Activated CD4-positive, alpha-beta T cell treated with anti-CD3 and anti-CD28 coated beads for 36 hours (primary cell): ENCODE measurements at regions not wholly inside any gene's neighbourhood (a gene's known extent, or its start where the extent isn't known, plus 50 kb on each side); places are given as distances from the start of the nearest gene placed in this dataset.

Experiments used
- ATAC-seq: fragments of 200-7000 bp; cut with Tn5 transposase; one replicate; pipeline ENCODE4 v1.10.0; 2021; ENCODE audit warnings: mild to moderate bottlenecking, moderate library complexity
- CTCF ChIA-PET: fragments of 350-600 bp; sonication (Branson Sonifier 250); formaldehyde crosslinking; loops from one replicate; lab custom pipeline; 2021; ENCODE audit warnings: antibody characterized with exemption; lab: Charles Lee
- POLR2A ChIA-PET: fragments of 350-600 bp; sonication (Branson Sonifier 250); formaldehyde crosslinking; loops from one replicate; lab custom pipeline; 2021; ENCODE audit warnings: antibody characterized with exemption, inconsistent platforms; lab: Charles Lee
- DNase-seq: peaks from one replicate; pipeline ENCODE4 v3.0.0-alpha.2; 2020
- H3K27ac Mint-ChIP-seq: one replicate; pipeline ENCODE4 v1.8.0; 2021; ENCODE audit warnings: mixed read lengths
- H3K27me3 Mint-ChIP-seq: one replicate; pipeline ENCODE4 v1.8.0; 2021; ENCODE audit warnings: mixed read lengths
- H3K36me3 Mint-ChIP-seq: one replicate; pipeline ENCODE4 v1.8.0; 2021; ENCODE audit warnings: low read depth, mixed read lengths
- H3K4me1 Mint-ChIP-seq: one replicate; pipeline ENCODE4 v1.8.0; 2021; ENCODE audit warnings: mixed read lengths
- H3K4me3 Mint-ChIP-seq: one replicate; pipeline ENCODE4 v1.8.0; 2021; ENCODE audit warnings: mild to moderate bottlenecking, moderate library complexity, mixed read lengths
- H3K9me3 Mint-ChIP-seq: one replicate; pipeline ENCODE4 v1.8.0; 2021; ENCODE audit warnings: low read depth, mixed read lengths
- intact Hi-C, 2 experiments: fragments of 100-400 bp; cut with DNase I in 1 of 2; cut with micrococcal nuclease in 1 of 2; formaldehyde crosslinking; loops; one replicate each; pipeline versions ENCODE4 v1.14.2 to v1.15.1; 2022 to 2024; cut with DNase I, micrococcal nuclease

GRCh38 chr5:57902095-57902494, 419.5 kb upstream of the ACTBL2 start:
- no peak for ATAC-seq
- ChIA-PET POLR2A (no interaction called here), CTCF (no interaction called here)
- H3K27me3 Mint-ChIP-seq = peaks cover 3% of the 10 kb centered on the region
- H3K4me3 Mint-ChIP-seq = no peak overlapping the region
- DNase-seq = no peak
- intact Hi-C loops = no loop called here
- H3K36me3 Mint-ChIP-seq = no peaks in the 10 kb centered on the region
- H3K4me1 Mint-ChIP-seq = no peaks in the 10 kb centered on the region
- H3K27ac Mint-ChIP-seq = no peak overlapping the region
- no peaks in the 10 kb centered on the region for H3K9me3 Mint-ChIP-seq

GRCh38 chr5:57900381-57900944, 417.9 kb upstream of the ACTBL2 start:
- Mint-ChIP-seq H3K9me3 (no peaks in the 10 kb centered on the region), H3K4me3 (no peak overlapping the region), H3K27me3 (peaks cover 3% of the 10 kb centered on the region), H3K27ac (no peak overlapping the region), H3K36me3 (no peaks in the 10 kb centered on the region), H3K4me1 (no peaks in the 10 kb centered on the region)
- no peak for DNase-seq
- intact Hi-C loops = no loop called here
- ATAC-seq = no peak
- ChIA-PET CTCF (interaction anchor here (1.0 kb wide), 2 partner anchors 10 to 743 kb away, joined by 3 read pairs; no protein-coding TSS in a partner anchor), POLR2A (no interaction called here)

GRCh38 chr5:57896576-57896975, 414.0 kb upstream of the ACTBL2 start:
- intact Hi-C loops = no loop called here
- ChIA-PET POLR2A (interaction anchor here (0.6 kb wide), 1 partner anchor 983 kb away, joined by 4 read pairs; no protein-coding TSS in a partner anchor), CTCF (no interaction called here)
- H3K9me3 Mint-ChIP-seq = no peaks in the 10 kb centered on the region
- no peaks in the 10 kb centered on the region for H3K36me3 Mint-ChIP-seq
- DNase-seq (no peak), ATAC-seq (no peak)
- H3K27me3 Mint-ChIP-seq = peaks cover 1% of the 10 kb centered on the region
- H3K27ac Mint-ChIP-seq = no peak overlapping the region
- no peak overlapping the region for H3K4me3 Mint-ChIP-seq
- H3K4me1 Mint-ChIP-seq = no peaks in the 10 kb centered on the region

DNA sequence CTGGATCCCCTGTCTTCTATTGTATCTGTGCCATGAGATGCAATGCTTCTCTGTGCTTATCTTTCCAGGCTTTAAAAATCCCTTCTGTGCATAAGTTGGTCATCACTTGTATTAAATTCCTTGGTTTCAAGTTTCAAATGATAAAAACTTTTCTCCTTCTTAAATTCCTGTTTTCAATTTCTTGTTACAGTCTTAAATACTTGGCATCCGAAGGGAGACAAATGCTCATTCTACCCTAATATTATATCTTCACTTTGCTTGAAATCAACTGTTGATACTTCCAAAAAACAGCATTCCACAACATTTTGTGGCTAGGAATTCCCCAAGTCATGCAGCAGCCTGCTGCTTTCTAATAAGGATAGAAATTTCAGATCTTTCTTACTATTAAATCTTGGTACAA, 413.2 kb upstream of the ACTBL2 start:
- H3K27me3 Mint-ChIP-seq = peaks cover 1% of the 10 kb centered on the region
- DNase-seq (no peak), ATAC-seq (no peak)
- no peaks in the 10 kb centered on the region for H3K4me1 Mint-ChIP-seq
- no peak overlapping the region for H3K4me3 Mint-ChIP-seq
- H3K36me3 Mint-ChIP-seq = no peaks in the 10 kb centered on the region
- CTCF ChIA-PET = no interaction called here
- no peaks in the 10 kb centered on the region for H3K9me3 Mint-ChIP-seq
- H3K27ac Mint-ChIP-seq = no peak overlapping the region
- intact Hi-C loops = no loop called here
- POLR2A ChIA-PET = no interaction called here

GRCh38 chr5:57893926-57894325, 411.3 kb upstream of the ACTBL2 start:
- H3K4me3 Mint-ChIP-seq = no peak overlapping the region
- H3K4me1 Mint-ChIP-seq = no peaks in the 10 kb centered on the region
- no peak for DNase-seq
- intact Hi-C loops = no loop called here
- ATAC-seq = no peak
- H3K9me3 Mint-ChIP-seq = no peaks in the 10 kb centered on the region
- H3K36me3 Mint-ChIP-seq = no peaks in the 10 kb centered on the region
- ChIA-PET CTCF (no interaction called here), POLR2A (no interaction called here)
- peaks cover 1% of the 10 kb centered on the region for H3K27me3 Mint-ChIP-seq
- no peak overlapping the region for H3K27ac Mint-ChIP-seq

GRCh38 chr5:57891443-57891842, 408.8 kb upstream of the ACTBL2 start:
- Mint-ChIP-seq H3K27ac (no peak overlapping the region), H3K9me3 (no peaks in the 10 kb centered on the region), H3K4me1 (no peaks in the 10 kb centered on the region), H3K4me3 (no peak overlapping the region), H3K27me3 (peaks cover 3% of the 10 kb centered on the region), H3K36me3 (no peaks in the 10 kb centered on the region)
- CTCF ChIA-PET = interaction anchor here (1.7 kb wide), 1 partner anchor 10 kb away, joined by 6 read pairs; no protein-coding TSS in a partner anchor
- POLR2A ChIA-PET = no interaction called here
- intact Hi-C loops = no loop called here
- DNase-seq (no peak), ATAC-seq (no peak)

GRCh38 chr5:57889558-57889957, 406.9 kb upstream of the ACTBL2 start:
- Mint-ChIP-seq H3K36me3 (no peaks in the 10 kb centered on the region), H3K27me3 (peaks cover 2% of the 10 kb centered on the region), H3K4me3 (no peak overlapping the region), H3K9me3 (no peaks in the 10 kb centered on the region), H3K4me1 (no peaks in the 10 kb centered on the region), H3K27ac (no peak overlapping the region)
- ChIA-PET CTCF (interaction anchor here (0.5 to 1.7 kb wide), 2 partner anchors 9 to 714 kb away, joined by 3 to 6 read pairs; no protein-coding TSS in a partner anchor), POLR2A (no interaction called here)
- no peak for ATAC-seq
- DNase-seq = no peak
- intact Hi-C loops = no loop called here

DNA sequence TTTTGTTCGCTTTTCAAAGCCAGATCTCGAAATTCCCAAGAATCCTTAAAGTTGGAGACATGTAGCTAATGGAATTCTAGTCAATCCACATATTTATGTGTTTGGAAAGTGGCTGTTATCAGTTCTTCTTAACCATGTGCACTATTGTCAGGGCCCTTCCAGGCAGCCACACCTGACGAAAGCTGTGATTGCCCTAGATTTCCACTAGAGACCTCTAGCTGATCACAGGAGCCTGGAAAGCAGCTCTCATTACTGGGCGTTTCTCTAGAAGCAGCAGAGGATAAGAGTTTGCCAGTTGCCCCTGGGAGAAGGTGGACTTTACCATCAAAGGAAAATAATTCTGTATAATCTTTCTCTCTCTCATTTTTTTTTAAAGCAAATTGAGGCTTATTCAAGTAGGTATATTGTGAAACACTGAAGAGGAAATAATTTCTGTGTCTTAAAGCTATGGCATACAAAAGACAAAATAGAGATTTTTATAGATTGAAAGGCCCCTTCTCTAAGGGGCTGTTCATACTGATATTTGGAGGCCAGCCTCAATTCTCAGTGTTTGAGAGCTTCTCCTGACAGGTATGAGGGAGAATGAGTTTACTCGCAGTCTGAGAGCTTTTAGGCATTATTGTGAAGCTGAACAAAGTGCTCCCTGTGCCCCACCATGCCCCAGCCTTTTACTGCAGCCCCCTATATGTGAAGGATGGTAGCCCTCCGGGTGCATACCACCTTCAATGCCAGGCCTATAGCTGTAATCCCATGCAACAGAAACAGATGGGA, 405.4 kb upstream of the ACTBL2 start:
- intact Hi-C loops = loop anchor here in 1 of 2 experiments (1.0 kb wide), 1 partner anchor 572 kb away; the partner anchor contains the start of gene PLK2

DNA sequence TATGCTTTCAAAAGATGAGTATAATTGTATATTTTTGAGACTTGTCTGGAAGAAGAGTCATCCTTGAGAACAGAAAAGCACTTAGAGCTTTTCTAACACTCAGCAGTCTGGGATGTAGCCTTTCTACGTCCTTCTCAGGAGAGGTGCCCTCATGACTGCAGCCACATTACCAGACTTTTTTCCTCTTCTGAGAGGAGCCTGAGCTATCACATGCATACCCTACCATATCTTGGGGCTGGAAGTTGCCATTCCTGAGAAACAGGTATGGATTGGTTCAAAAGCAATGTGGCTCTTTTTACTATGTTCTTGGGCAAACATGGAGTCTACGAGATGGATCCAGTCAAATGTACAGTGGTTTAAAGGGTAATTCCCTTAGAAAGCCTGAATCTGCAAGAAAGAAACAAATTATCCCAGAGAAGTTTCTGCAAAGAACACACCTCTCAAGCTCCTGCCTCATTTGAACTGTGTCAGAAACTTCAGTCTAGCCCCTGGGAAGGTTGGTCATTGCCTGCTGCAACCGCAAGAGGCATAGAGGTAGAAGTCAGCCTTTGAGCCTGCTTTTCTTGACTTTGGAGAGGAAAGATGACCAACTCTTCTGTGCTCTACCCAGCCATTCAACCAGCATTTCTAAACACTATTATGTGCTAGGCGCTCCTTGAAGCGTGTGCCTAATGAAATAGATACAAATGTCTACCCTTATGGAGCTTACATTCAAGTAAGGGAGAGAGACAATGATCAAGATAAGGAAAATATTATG, 401.9 kb upstream of the ACTBL2 start:
- intact Hi-C loops = no loop called here
- ATAC-seq = no peak
- Mint-ChIP-seq H3K36me3 (no peaks in the 10 kb centered on the region), H3K9me3 (no peaks in the 10 kb centered on the region), H3K4me1 (no peaks in the 10 kb centered on the region), H3K4me3 (no peak overlapping the region), H3K27ac (no peak overlapping the region), H3K27me3 (peaks cover 4% of the 10 kb centered on the region)
- DNase-seq = no peak
- ChIA-PET POLR2A (interaction anchor here (0.6 kb wide), 1 partner anchor 349 kb away, joined by 3 read pairs; no protein-coding TSS in a partner anchor), CTCF (no interaction called here)

More for the DNA sequence above, 405.4 kb upstream of the ACTBL2 start:
- Mint-ChIP-seq H3K36me3 (no peaks in the 10 kb centered on the region), H3K4me1 (no peaks in the 10 kb centered on the region), H3K27me3 (peaks cover 3% of the 10 kb centered on the region), H3K27ac (no peak overlapping the region), H3K4me3 (no peak overlapping the region), H3K9me3 (no peaks in the 10 kb centered on the region)
- no peak for ATAC-seq
- CTCF ChIA-PET = interaction anchor here (0.6 to 1.3 kb wide), 4 partner anchors 9 to 573 kb away, joined by 3 to 7 read pairs (median 4); no protein-coding TSS in a partner anchor
- POLR2A ChIA-PET = no interaction called here
- DNase-seq = peak; percentile 13

DNA sequence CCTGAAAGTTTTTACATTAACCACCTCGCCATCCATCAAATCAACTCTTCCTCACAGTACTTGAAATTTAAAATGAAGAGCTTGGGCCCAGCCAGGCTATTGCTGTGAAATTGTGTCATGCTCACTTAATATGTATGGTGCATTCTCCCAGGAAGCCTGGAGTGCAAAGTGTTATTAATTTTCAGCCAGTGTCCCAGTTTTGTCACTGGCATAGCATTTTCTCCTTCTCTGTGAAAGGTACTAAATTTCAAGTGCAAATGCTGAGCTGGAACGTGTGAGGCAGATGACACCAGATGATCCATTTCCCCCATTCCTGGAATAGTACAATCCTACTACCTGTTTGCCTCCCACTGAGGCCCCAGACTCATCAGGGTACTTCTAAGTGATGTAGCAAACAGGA, 397.6 kb upstream of the ACTBL2 start:
- Mint-ChIP-seq H3K27me3 (peaks cover 6% of the 10 kb centered on the region), H3K4me1 (no peaks in the 10 kb centered on the region), H3K4me3 (no peak overlapping the region), H3K27ac (no peak overlapping the region), H3K9me3 (no peaks in the 10 kb centered on the region), H3K36me3 (no peaks in the 10 kb centered on the region)
- intact Hi-C loops = no loop called here
- ChIA-PET POLR2A (no interaction called here), CTCF (interaction anchor here (0.6 to 0.9 kb wide), 2 partner anchors 372 to 523 kb away, joined by 3 to 5 read pairs; no protein-coding TSS in a partner anchor)
- DNase-seq (no peak), ATAC-seq (no peak)

DNA sequence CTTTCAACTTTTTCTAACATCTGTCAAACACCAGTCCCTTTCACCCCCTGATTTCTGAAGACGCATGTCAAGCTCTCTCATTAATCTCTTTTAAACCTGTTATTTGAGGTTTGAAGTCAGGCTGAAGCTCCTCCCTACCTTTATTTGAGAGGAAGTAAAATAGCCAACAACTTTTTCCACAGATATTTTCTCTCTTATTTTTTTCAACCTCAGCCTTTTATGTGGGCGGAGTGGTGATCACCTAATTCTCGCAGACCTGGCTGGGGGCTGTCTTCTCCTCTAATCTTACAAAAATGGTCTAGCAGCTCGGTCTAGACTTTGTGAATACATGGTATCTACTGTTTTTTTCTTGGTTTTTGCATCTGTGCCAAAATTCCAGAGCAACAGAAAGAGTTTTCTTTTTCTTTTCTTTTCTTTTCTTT, 395.7 kb upstream of the ACTBL2 start:
- Mint-ChIP-seq H3K4me1 (no peaks in the 10 kb centered on the region), H3K27ac (no peak overlapping the region), H3K27me3 (peaks cover 6% of the 10 kb centered on the region), H3K36me3 (no peaks in the 10 kb centered on the region), H3K9me3 (no peaks in the 10 kb centered on the region), H3K4me3 (no peak overlapping the region)
- DNase-seq (no peak), ATAC-seq (no peak)
- intact Hi-C loops = no loop called here
- CTCF ChIA-PET = interaction anchor here (1.0 kb wide), 1 partner anchor 9 kb away, joined by 3 read pairs; no protein-coding TSS in a partner anchor
- POLR2A ChIA-PET = no interaction called here
